Superior temporal gyrus (tissue), 1 donor: ENCODE measurements at regions not wholly inside any gene's neighbourhood (a gene's known extent, or its start where the extent isn't known, plus 50 kb on each side); places are given as distances from the start of the nearest gene placed in this dataset.
"Not testable (repeated sequence)": the region's sequence is repeated elsewhere in the genome, so short reads cannot be mapped to it uniquely, and the experiment has no call there.

Source experiments
- DNase-seq: peaks from one replicate; pipeline ENCODE4 v3.0.0-alpha.2; 2016; ENCODE audit errors: extremely low spot score

- DNase-seq, result no peak
Observed at GRCh38 chr10:44742248-44742647, 168.9 kb upstream of the TMEM72 start.

GRCh38 chr10:44743535-44743934 lies 167.6 kb upstream of the TMEM72 start:
- no peak for DNase-seq

GRCh38 chr10:44745920-44746319 lies 165.2 kb upstream of the TMEM72 start:
- DNase-seq, result no peak

- no peak for DNase-seq
Observed at GRCh38 chr10:44747593-44748172, 163.5 kb upstream of the TMEM72 start.

GRCh38 chr10:44749151-44749550 lies 162.0 kb upstream of the TMEM72 start:
- DNase-seq, result no peak

- DNase-seq, result no peak
Observed at GRCh38 chr10:44752451-44753441, 158.4 kb upstream of the TMEM72 start.

GRCh38 chr10:44754355-44754754 lies 156.8 kb upstream of the TMEM72 start:
- not testable (repeated sequence) for DNase-seq

GRCh38 chr10:44755481-44755880 lies 155.7 kb upstream of the TMEM72 start:
- DNase-seq, result no peak

GRCh38 chr10:44756216-44756615 lies 154.9 kb upstream of the TMEM72 start:
- DNase-seq, result no peak

GRCh38 chr10:44757551-44758205 lies 153.5 kb upstream of the TMEM72 start:
- DNase-seq, result no peak

GRCh38 chr10:44759122-44759521 lies 152.0 kb upstream of the TMEM72 start:
- DNase-seq, result no peak

GRCh38 chr10:44760513-44760912 lies 150.6 kb upstream of the TMEM72 start:
- DNase-seq, result no peak

GRCh38 chr10:44761076-44761475 lies 150.1 kb upstream of the TMEM72 start:
- DNase-seq, result no peak

- DNase-seq, result no peak
Observed at GRCh38 chr10:44763331-44763730, 147.8 kb upstream of the TMEM72 start.

- no peak for DNase-seq
Observed at GRCh38 chr10:44765299-44765698, 145.8 kb upstream of the TMEM72 start.

- no peak for DNase-seq
Observed at GRCh38 chr10:44766631-44767030, 144.5 kb upstream of the TMEM72 start.

GRCh38 chr10:44769450-44769849 lies 141.7 kb upstream of the TMEM72 start:
- no peak for DNase-seq

- DNase-seq, result no peak
Observed at GRCh38 chr10:44771233-44771995, 139.7 kb upstream of the TMEM72 start.

GRCh38 chr10:44773565-44773964 lies 137.6 kb upstream of the TMEM72 start:
- no peak for DNase-seq

- no peak for DNase-seq
Observed at GRCh38 chr10:44774676-44775401, 136.3 kb upstream of the TMEM72 start.

GRCh38 chr10:44775402-44775741 lies 135.8 kb upstream of the TMEM72 start:
- DNase-seq, result no peak
